Fibroblast of lung (primary cell): ENCODE measurements at regions not wholly inside any gene's neighbourhood (a gene's known extent, or its start where the extent isn't known, plus 50 kb on each side); places are given as distances from the start of the nearest gene placed in this dataset.

Experiments
- EZH2 ChIP-seq: IDR thresholded peaks from 2 replicates; pipeline ENCODE4 v1.5.1; 2012; ENCODE audit warnings: low read length, control low read depth, mild to moderate bottlenecking; ENCODE audit errors: missing control alignments
- TF ChIP-seq, protein P1 (sequence below), 2 donors: IDR thresholded peaks in 1 of 2; conservative IDR thresholded peaks in 1 of 2; 1 replicate in 1 of 2; 2 replicates in 1 of 2; pipeline ENCODE4 v1.5.1; 2011 to 2012; ENCODE audit warnings: low read length in 2 of 2, control low read depth in 1 of 2, inconsistent platforms in 1 of 2, low read depth in 1 of 2, mild to moderate bottlenecking in 1 of 2

- TF ChIP-seq, protein P1, sequence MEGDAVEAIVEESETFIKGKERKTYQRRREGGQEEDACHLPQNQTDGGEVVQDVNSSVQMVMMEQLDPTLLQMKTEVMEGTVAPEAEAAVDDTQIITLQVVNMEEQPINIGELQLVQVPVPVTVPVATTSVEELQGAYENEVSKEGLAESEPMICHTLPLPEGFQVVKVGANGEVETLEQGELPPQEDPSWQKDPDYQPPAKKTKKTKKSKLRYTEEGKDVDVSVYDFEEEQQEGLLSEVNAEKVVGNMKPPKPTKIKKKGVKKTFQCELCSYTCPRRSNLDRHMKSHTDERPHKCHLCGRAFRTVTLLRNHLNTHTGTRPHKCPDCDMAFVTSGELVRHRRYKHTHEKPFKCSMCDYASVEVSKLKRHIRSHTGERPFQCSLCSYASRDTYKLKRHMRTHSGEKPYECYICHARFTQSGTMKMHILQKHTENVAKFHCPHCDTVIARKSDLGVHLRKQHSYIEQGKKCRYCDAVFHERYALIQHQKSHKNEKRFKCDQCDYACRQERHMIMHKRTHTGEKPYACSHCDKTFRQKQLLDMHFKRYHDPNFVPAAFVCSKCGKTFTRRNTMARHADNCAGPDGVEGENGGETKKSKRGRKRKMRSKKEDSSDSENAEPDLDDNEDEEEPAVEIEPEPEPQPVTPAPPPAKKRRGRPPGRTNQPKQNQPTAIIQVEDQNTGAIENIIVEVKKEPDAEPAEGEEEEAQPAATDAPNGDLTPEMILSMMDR (conservative IDR thresholded peaks at IDR 0.05 in 1 of 2, IDR thresholded peaks at IDR 0.05 in 1 of 2; ENCODE audit: low read depth in 1 of 2, low read length in 2 of 2), result peak in 1 of 2 donors; percentile 19
- no peak for TF ChIP-seq EZH2
These were observed 137.2 kb downstream of the ARRDC3 start for GRCh38 chr5:91245871-91246270.
